OCI-LY7 (cell line): ENCODE measurements at regions not wholly inside any gene's neighbourhood (a gene's known extent, or its start where the extent isn't known, plus 50 kb on each side); places are given as distances from the start of the nearest gene placed in this dataset.

Source experiments
- BruUV-seq: library from RNA; stranded (reverse); fragments of 400-500 nt; replicated peaks from 2 replicates; lab custom pipeline; 2021; lab: Mats Ljungman, UMichigan
- CTCF ChIA-PET: fragments of 300-600 bp; sonication (Branson Sonifier 250); formaldehyde crosslinking; loops from one replicate; lab custom pipeline; 2022; ENCODE audit warnings: antibody characterized with exemption; ENCODE audit not compliant: unreplicated experiment; lab: Charles Lee
- POLR2A ChIA-PET: fragments of 300-600 bp; sonication (Branson Sonifier 250); formaldehyde crosslinking; loops from one replicate; lab custom pipeline; 2022; ENCODE audit warnings: antibody characterized with exemption; lab: Charles Lee
- DNase-seq: peaks from one replicate; pipeline ENCODE4 v3.0.0-alpha.2; 2015; ENCODE audit warnings: low spot score
- H2AFZ ChIP-seq: fragments of 200-600 bp; sonication (generic), shearing (Covaris generic); 2 replicates; pipeline ENCODE4 v1.6.1; 2014; ENCODE audit warnings: mild to moderate bottlenecking, antibody characterized with exemption, low read length, moderate library complexity
- H3K27ac ChIP-seq: fragments of 200-600 bp; sonication (generic); 2 replicates; pipeline ENCODE4 v1.5.1; 2014; ENCODE audit warnings: mixed run types, low read depth, mild to moderate bottlenecking, moderate library complexity, low read length, inconsistent platforms; ENCODE audit not compliant: poor library complexity, severe bottlenecking
- H3K36me3 ChIP-seq: fragments of 200-600 bp; sonication (generic); 2 replicates; pipeline ENCODE4 v1.6.1; 2014; ENCODE audit warnings: mild to moderate bottlenecking, antibody characterized with exemption, low read length, moderate library complexity, mixed read lengths; ENCODE audit not compliant: insufficient read depth
- H3K4me1 ChIP-seq: fragments of 200-600 bp; sonication (generic); 2 replicates; pipeline ENCODE4 v1.5.1; 2014; ENCODE audit warnings: mild to moderate bottlenecking, low read length; ENCODE audit not compliant: insufficient read depth, poor library complexity, severe bottlenecking
- H3K4me2 ChIP-seq: fragments of 200-600 bp; sonication (generic); 2 replicates; pipeline ENCODE4 v1.6.1; 2014; ENCODE audit warnings: mild to moderate bottlenecking, low read length
- H3K4me3 ChIP-seq: fragments of 200-600 bp; sonication (generic); 2 replicates; pipeline ENCODE4 v1.5.1; 2014; ENCODE audit warnings: mild to moderate bottlenecking, low read depth, low read length; ENCODE audit not compliant: poor library complexity, severe bottlenecking
- H3K79me2 ChIP-seq: fragments of 200-600 bp; sonication (generic); 2 replicates; pipeline ENCODE4 v1.6.1; 2016; ENCODE audit warnings: low read depth, mild to moderate bottlenecking, low read length, moderate library complexity, mixed read lengths; ENCODE audit not compliant: insufficient read depth
- H3K9me2 ChIP-seq: fragments of 200-600 bp; sonication (generic); 2 replicates; pipeline ENCODE4 v1.6.1; 2016; ENCODE audit warnings: mild to moderate bottlenecking, low read length, mixed read lengths; ENCODE audit not compliant: insufficient read depth
- H3K9me3 ChIP-seq: fragments of 200-600 bp; sonication (generic); 2 replicates; pipeline ENCODE4 v1.6.1; 2014; ENCODE audit warnings: mild to moderate bottlenecking, mixed run types, low read length, mixed read lengths
- H4K20me1 ChIP-seq: fragments of 200-600 bp; sonication (generic); 2 replicates; pipeline ENCODE4 v1.6.1; 2014; ENCODE audit warnings: mild to moderate bottlenecking, antibody characterized with exemption, low read length, moderate library complexity, mixed read lengths; ENCODE audit not compliant: insufficient read depth
- EZH2phosphoT487 ChIP-seq: fragments of 200-600 bp; sonication (generic); IDR thresholded peaks from 2 replicates; pipeline ENCODE4 v1.6.1; 2018; ENCODE audit warnings: low read depth, borderline replicate concordance, mild to moderate bottlenecking, mixed run types, antibody characterized with exemption, low read length, moderate library complexity, mixed read lengths
- intact Hi-C: fragments of 100-400 bp; cut with micrococcal nuclease; formaldehyde crosslinking; loops from one replicate; pipeline ENCODE4 v1.10.0; 2022; ENCODE audit not compliant: unreplicated experiment
- TF ChIP-seq, protein P1 (sequence below): fragments of 200-600 bp; sonication (generic); conservative IDR thresholded peaks from 2 replicates; pipeline ENCODE4 v1.5.1; 2014; ENCODE audit warnings: mild to moderate bottlenecking, antibody characterized with exemption, low read length, moderate library complexity, mixed read lengths

DNA sequence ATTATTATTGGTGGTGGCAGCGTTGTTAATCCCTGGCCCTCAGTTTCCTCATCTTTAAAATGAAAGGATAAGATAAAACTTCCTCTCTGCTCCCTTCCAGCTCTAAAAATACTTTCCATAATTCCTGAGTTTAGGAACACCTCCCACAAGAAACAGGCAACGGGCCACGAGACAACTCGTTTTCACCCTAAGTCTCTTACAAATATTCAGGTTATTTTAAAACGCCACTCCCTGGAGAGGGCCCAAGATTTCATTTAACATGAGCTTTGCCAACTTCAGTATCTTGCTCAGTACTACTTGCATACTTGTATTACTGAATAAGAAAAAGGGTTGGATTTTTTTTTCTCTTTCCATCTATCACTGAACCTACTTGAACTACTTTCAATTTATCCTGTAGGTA, 611.1 kb upstream of the FANCL start:
- CTCF ChIA-PET, result no interaction called here
- no TSS peak for BruUV-seq
- H3K36me3 ChIP-seq, result no peaks in the 10 kb centered on the region
- H3K79me2 ChIP-seq, result no peaks in the 10 kb centered on the region
- DNase-seq, result no peak
- no peaks in the 10 kb centered on the region for H4K20me1 ChIP-seq
- H3K27ac ChIP-seq, result no peak overlapping the region
- H3K9me3 ChIP-seq, result no peaks in the 10 kb centered on the region
- no peak for TF ChIP-seq EZH2phosphoT487
- TF ChIP-seq, protein P1, sequence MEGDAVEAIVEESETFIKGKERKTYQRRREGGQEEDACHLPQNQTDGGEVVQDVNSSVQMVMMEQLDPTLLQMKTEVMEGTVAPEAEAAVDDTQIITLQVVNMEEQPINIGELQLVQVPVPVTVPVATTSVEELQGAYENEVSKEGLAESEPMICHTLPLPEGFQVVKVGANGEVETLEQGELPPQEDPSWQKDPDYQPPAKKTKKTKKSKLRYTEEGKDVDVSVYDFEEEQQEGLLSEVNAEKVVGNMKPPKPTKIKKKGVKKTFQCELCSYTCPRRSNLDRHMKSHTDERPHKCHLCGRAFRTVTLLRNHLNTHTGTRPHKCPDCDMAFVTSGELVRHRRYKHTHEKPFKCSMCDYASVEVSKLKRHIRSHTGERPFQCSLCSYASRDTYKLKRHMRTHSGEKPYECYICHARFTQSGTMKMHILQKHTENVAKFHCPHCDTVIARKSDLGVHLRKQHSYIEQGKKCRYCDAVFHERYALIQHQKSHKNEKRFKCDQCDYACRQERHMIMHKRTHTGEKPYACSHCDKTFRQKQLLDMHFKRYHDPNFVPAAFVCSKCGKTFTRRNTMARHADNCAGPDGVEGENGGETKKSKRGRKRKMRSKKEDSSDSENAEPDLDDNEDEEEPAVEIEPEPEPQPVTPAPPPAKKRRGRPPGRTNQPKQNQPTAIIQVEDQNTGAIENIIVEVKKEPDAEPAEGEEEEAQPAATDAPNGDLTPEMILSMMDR, result no peak
- H2AFZ ChIP-seq, result no peak overlapping the region
- H3K4me3 ChIP-seq, result no peak overlapping the region
- POLR2A ChIA-PET, result interaction anchor here (0.6 to 0.7 kb wide), 2 partner anchors 316 to 1491 kb away, joined by 3 read pairs; no protein-coding TSS in a partner anchor
- intact Hi-C loops, result no loop called here
- no peaks in the 10 kb centered on the region for H3K4me1 ChIP-seq
- H3K9me2 ChIP-seq, result no peaks in the 10 kb centered on the region
- H3K4me2 ChIP-seq, result no peak overlapping the region

DNA sequence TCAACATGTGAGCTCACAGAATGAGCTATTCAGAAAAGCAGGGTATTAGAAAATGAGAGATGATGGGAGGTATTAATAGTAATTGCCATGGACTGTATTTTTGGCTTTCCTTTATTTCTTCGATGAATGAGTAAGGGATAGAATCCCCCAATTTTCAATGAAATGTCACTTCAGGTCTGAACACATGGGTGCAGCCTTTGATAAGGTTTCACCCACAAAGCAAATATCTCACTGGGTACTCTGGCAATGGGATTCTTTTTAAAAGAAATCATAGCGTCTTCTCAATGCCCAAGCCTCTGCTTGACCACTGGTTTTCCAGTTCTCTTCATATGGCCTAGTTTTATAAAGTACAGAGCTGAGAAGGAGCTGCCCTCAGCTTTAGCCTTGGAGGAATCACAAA, 610.5 kb upstream of the FANCL start:
- H3K4me2 ChIP-seq, result no peak overlapping the region
- ChIA-PET POLR2A (interaction anchor here (0.6 kb wide), 1 partner anchor 1492 kb away, joined by 3 read pairs; no protein-coding TSS in a partner anchor), CTCF (no interaction called here)
- H3K79me2 ChIP-seq, result no peaks in the 10 kb centered on the region
- no peak for TF ChIP-seq EZH2phosphoT487
- TF ChIP-seq, protein P1, result no peak
- no peak overlapping the region for H3K4me3 ChIP-seq
- no peak overlapping the region for H3K27ac ChIP-seq
- intact Hi-C loops, result no loop called here
- no peaks in the 10 kb centered on the region for H3K36me3 ChIP-seq
- DNase-seq, result no peak
- H2AFZ ChIP-seq, result no peak overlapping the region
- no peaks in the 10 kb centered on the region for H4K20me1 ChIP-seq
- no peaks in the 10 kb centered on the region for H3K9me2 ChIP-seq
- H3K9me3 ChIP-seq, result no peaks in the 10 kb centered on the region
- no TSS peak for BruUV-seq
- no peaks in the 10 kb centered on the region for H3K4me1 ChIP-seq

DNA sequence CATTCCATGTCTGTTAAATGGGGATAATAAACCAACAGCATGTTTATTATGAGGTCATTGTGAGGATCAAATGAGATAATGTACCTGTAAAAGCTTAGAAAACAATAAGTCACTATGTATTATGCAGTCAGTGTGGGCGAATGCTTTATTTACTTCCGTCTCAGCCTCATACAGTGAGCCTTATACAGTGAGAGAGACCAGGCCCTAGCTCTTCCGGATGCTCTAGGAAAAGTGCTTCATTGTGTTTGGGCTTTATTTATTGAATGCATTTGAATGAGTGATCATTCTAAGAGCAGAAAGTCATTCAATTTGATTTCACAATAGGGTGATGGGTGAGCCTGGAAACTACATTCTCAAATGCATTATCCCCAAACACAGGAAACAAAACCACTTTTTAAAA, 603.9 kb upstream of the FANCL start:
- no TSS peak for BruUV-seq
- Histone ChIP-seq H4K20me1 (no peaks in the 10 kb centered on the region), H3K9me3 (no peaks in the 10 kb centered on the region), H3K4me3 (no peak overlapping the region), H2AFZ (no peak overlapping the region), H3K9me2 (no peaks in the 10 kb centered on the region), H3K27ac (no peak overlapping the region), H3K4me2 (no peak overlapping the region), H3K4me1 (no peaks in the 10 kb centered on the region), H3K36me3 (no peaks in the 10 kb centered on the region), H3K79me2 (no peaks in the 10 kb centered on the region)
- intact Hi-C loops, result no loop called here
- DNase-seq, result no peak
- TF ChIP-seq, protein P1, result no peak
- no peak for TF ChIP-seq EZH2phosphoT487
- CTCF ChIA-PET, result no interaction called here
- POLR2A ChIA-PET, result no interaction called here
